HL-60 (cell line): ENCODE measurements at regions not wholly inside any gene's neighbourhood (a gene's known extent, or its start where the extent isn't known, plus 50 kb on each side); places are given as distances from the start of the nearest gene placed in this dataset.

Experiments used
- DNase-seq, 2 experiments: peaks; one replicate each; pipeline ENCODE4 v3.0.0-alpha.2; 2010 to 2020; ENCODE audit warnings: low read depth in 1 of 2, low spot score in 1 of 2
- H3K27ac ChIP-seq: fragments of 250-450 bp; sonication (Bioruptor Pico); replicated peaks from 2 replicates; pipeline ENCODE4 v1.5.1; 2020; ENCODE audit warnings: mild to moderate bottlenecking, moderate library complexity
- H3K27me3 ChIP-seq: fragments of 250-450 bp; sonication (Bioruptor Pico); 2 replicates; pipeline ENCODE4 v1.5.1; 2021; ENCODE audit warnings: mild to moderate bottlenecking, moderate library complexity; ENCODE audit not compliant: insufficient read depth, poor library complexity, severe bottlenecking
- H3K4me3 ChIP-seq: replicated peaks from 2 replicates; pipeline ENCODE4 v1.5.1; 2011; ENCODE audit warnings: mild to moderate bottlenecking, control low read depth, low read length; ENCODE audit not compliant: insufficient read depth
- GABPA ChIP-seq: IDR thresholded peaks from 2 replicates; pipeline ENCODE4 v1.6.1; 2012; ENCODE audit warnings: low read depth
- POLR2AphosphoS5 ChIP-seq: IDR thresholded peaks from 2 replicates; pipeline ENCODE4 v1.6.1; 2012; ENCODE audit warnings: low read depth
- SPI1 ChIP-seq: IDR thresholded peaks from 2 replicates; pipeline ENCODE4 v1.6.1; 2012; ENCODE audit warnings: low read depth, mild to moderate bottlenecking, borderline replicate concordance
- TF ChIP-seq, protein P1 (sequence below): IDR thresholded peaks from one replicate; pipeline ENCODE4 v1.5.1; 2011; ENCODE audit warnings: low read length, control low read depth, inconsistent platforms; ENCODE audit not compliant: insufficient read depth
- TF ChIP-seq, protein P2 (sequence below): IDR thresholded peaks from 2 replicates; pipeline ENCODE4 v1.6.1; 2012; ENCODE audit warnings: low read depth; ENCODE audit not compliant: insufficient replicate concordance

DNA sequence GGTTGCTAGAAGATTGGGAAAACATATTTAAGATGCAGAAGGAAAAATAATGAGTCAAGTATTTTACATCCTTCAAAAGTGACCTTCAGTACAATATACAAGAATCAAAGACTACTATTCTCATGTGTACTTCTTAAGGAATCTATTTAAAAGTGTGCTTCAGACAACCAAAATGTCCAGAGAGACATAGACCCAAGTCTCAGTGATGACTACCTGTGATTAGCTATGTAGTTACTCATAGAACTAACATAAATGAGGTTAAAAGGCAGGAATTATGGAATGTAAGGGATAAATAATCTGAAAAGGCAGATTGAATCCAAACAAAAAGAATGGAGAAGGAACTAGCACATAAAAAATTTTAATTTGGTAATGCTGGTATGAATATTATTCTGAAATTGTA is 634.7 kb upstream of the FAM241A start:
- Histone ChIP-seq H3K27me3 (no peaks in the 10 kb centered on the region), H3K27ac (no peak overlapping the region), H3K4me3 (no peak overlapping the region)
- TF ChIP-seq, protein P1, sequence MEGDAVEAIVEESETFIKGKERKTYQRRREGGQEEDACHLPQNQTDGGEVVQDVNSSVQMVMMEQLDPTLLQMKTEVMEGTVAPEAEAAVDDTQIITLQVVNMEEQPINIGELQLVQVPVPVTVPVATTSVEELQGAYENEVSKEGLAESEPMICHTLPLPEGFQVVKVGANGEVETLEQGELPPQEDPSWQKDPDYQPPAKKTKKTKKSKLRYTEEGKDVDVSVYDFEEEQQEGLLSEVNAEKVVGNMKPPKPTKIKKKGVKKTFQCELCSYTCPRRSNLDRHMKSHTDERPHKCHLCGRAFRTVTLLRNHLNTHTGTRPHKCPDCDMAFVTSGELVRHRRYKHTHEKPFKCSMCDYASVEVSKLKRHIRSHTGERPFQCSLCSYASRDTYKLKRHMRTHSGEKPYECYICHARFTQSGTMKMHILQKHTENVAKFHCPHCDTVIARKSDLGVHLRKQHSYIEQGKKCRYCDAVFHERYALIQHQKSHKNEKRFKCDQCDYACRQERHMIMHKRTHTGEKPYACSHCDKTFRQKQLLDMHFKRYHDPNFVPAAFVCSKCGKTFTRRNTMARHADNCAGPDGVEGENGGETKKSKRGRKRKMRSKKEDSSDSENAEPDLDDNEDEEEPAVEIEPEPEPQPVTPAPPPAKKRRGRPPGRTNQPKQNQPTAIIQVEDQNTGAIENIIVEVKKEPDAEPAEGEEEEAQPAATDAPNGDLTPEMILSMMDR: no peak
- TF ChIP-seq POLR2AphosphoS5 (no peak), SPI1 (no peak), GABPA (no peak)
- TF ChIP-seq, protein P2, sequence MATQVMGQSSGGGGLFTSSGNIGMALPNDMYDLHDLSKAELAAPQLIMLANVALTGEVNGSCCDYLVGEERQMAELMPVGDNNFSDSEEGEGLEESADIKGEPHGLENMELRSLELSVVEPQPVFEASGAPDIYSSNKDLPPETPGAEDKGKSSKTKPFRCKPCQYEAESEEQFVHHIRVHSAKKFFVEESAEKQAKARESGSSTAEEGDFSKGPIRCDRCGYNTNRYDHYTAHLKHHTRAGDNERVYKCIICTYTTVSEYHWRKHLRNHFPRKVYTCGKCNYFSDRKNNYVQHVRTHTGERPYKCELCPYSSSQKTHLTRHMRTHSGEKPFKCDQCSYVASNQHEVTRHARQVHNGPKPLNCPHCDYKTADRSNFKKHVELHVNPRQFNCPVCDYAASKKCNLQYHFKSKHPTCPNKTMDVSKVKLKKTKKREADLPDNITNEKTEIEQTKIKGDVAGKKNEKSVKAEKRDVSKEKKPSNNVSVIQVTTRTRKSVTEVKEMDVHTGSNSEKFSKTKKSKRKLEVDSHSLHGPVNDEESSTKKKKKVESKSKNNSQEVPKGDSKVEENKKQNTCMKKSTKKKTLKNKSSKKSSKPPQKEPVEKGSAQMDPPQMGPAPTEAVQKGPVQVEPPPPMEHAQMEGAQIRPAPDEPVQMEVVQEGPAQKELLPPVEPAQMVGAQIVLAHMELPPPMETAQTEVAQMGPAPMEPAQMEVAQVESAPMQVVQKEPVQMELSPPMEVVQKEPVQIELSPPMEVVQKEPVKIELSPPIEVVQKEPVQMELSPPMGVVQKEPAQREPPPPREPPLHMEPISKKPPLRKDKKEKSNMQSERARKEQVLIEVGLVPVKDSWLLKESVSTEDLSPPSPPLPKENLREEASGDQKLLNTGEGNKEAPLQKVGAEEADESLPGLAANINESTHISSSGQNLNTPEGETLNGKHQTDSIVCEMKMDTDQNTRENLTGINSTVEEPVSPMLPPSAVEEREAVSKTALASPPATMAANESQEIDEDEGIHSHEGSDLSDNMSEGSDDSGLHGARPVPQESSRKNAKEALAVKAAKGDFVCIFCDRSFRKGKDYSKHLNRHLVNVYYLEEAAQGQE: no peak
- DNase-seq: no peak

- Histone ChIP-seq H3K27me3 (no peaks in the 10 kb centered on the region), H3K27ac (no peak overlapping the region), H3K4me3 (no peak overlapping the region)
- no peak for DNase-seq
- TF ChIP-seq POLR2AphosphoS5 (no peak), SPI1 (no peak), GABPA (no peak)
- TF ChIP-seq, protein P2: no peak
- TF ChIP-seq, protein P1: no peak
These were observed 633.0 kb upstream of the FAM241A start for GRCh38 chr4:111512081-111512783.

DNA sequence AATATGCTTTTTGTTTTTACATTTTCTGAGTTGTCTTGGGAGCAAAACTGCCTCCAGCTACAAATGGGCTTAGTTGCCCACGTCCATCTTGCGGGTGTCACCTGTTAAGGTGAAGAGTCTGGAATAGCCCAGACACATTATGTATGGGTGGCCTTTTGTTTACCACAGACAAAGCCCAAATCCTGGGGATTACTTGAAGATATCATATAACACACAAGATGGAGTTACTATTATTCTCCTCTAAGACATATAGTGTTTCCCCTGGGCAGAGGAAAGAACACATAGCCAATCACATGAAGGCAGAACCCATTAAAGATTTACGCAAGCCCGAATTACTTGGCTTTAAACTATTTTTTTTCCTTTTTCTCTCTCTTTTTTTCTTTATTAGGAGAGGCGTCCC is 625.6 kb upstream of the FAM241A start:
- no peak for DNase-seq
- Histone ChIP-seq H3K27me3 (no peaks in the 10 kb centered on the region), H3K4me3 (no peak overlapping the region), H3K27ac (no peak overlapping the region)
- TF ChIP-seq, protein P2: no peak
- TF ChIP-seq SPI1 (no peak), POLR2AphosphoS5 (no peak)
